ENCODE measurements at regions not wholly inside any gene's neighbourhood (a gene's known extent, or its start where the extent isn't known, plus 50 kb on each side); places are given as distances from the start of the nearest gene placed in this dataset.

DNA sequence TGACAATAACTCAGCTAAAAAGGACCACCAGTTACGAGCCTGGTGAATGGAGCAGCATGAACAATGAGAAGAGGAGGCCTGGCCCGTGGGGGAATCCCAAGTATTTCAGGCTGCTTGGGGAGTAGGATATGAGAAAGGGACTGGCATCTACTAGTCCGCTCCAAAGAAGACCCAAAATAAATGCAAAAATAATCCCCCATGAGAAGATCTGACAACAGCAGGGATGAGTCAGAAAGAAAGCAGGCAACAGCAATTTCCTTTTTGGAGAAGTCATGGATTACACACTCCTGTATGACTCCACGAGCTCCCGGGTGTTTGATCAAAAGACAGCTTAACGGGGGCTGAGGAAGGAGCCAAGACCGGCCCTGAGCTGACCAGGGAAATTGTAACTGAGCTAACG, 111.4 kb downstream of the SOX11 start:
- Histone ChIP-seq H3K36me3 (no peaks in the 10 kb centered on the region), H3K27ac (no peak overlapping the region), H3K4me3 (no peak overlapping the region), H3K9me3 (peaks cover 2% of the 10 kb centered on the region), H3K4me1 (no peaks in the 10 kb centered on the region), H3K27me3 (no peaks in the 10 kb centered on the region)
- no peak for DNase-seq (ENCODE audit: low spot score in 2 of 2)
- 32% methylated on average over 8 of the region's 8 CpGs for WGBS
- TF ChIP-seq EP300 (IDR thresholded peaks at IDR 0.05) (no peak), POLR2AphosphoS5 (IDR thresholded peaks at IDR 0.05) (no peak), POLR2A (IDR thresholded peaks at IDR 0.05) (no peak), CTCF (IDR thresholded peaks at IDR 0.05) (no peak)

DNA sequence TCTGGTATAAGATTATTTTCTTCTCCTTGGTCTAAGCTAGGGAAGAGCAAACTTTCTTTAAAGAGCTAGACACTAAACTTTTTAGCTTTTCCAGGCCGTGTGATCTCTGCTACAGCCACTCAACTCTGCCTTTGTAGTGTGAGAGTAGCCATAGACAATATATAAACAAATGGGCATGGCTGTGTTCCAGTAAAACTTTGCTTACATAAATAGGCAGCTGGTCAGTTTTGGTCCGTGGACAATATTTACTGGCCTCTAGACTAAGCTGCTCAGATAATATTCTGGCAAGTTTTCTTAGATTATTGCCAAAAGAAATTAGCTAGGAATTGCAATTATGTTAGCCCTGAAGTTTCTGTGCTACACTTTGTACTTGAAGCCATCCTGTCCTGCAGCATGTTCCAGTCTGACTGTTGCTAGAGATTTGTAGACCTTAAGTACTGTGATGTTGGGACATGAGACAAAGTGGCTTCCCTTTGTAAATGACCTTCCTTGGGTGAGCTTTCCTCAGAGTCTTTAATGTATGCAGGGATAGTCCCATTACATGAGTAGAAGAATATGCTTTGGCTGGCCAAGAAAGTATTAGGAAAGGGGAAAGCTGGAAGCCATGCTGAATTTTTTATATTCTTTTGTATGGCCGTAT, 126.9 kb downstream of the SOX11 start:
- Histone ChIP-seq H3K27me3 (no peaks in the 10 kb centered on the region), H3K9me3 (no peaks in the 10 kb centered on the region), H3K4me3 (no peak overlapping the region), H3K27ac (no peak overlapping the region), H3K4me1 (no peaks in the 10 kb centered on the region), H3K36me3 (no peaks in the 10 kb centered on the region)
- no peak for TF ChIP-seq POLR2A (IDR thresholded peaks at IDR 0.05)
- 50% methylated on average over 3 of the region's 3 CpGs for WGBS
- DNase-seq (ENCODE audit: low spot score in 2 of 2), result no peak

GRCh38 chr2:5824126-5824525, 131.9 kb downstream of the SOX11 start:
- H3K36me3 ChIP-seq, result no peaks in the 10 kb centered on the region
- H3K27me3 ChIP-seq, result no peaks in the 10 kb centered on the region
- no peaks in the 10 kb centered on the region for H3K4me1 ChIP-seq
- DNase-seq (ENCODE audit: low spot score in 2 of 2), result no peak
- no peaks in the 10 kb centered on the region for H3K9me3 ChIP-seq
- no peak for TF ChIP-seq POLR2A (IDR thresholded peaks at IDR 0.05)
- no peak for TF ChIP-seq POLR2AphosphoS5 (IDR thresholded peaks at IDR 0.05)
- no peak for TF ChIP-seq CTCF (IDR thresholded peaks at IDR 0.05)
- no peak for TF ChIP-seq EP300 (IDR thresholded peaks at IDR 0.05)
- no peak overlapping the region for H3K27ac ChIP-seq
- WGBS, result 90% methylated on average over 2 of the region's 2 CpGs
- no peak overlapping the region for H3K4me3 ChIP-seq

- no peak overlapping the region for H3K4me3 ChIP-seq
- no peaks in the 10 kb centered on the region for H3K9me3 ChIP-seq
- H3K4me1 ChIP-seq, result no peaks in the 10 kb centered on the region
- WGBS, result 100% methylated on average over 1 of the region's 1 CpG
- no peak for DNase-seq (ENCODE audit: low spot score in 2 of 2)
- no peaks in the 10 kb centered on the region for H3K36me3 ChIP-seq
- no peak overlapping the region for H3K27ac ChIP-seq
- H3K27me3 ChIP-seq, result no peaks in the 10 kb centered on the region
- TF ChIP-seq EP300 (IDR thresholded peaks at IDR 0.05) (no peak), POLR2A (IDR thresholded peaks at IDR 0.05) (no peak), POLR2AphosphoS5 (IDR thresholded peaks at IDR 0.05) (no peak), CTCF (IDR thresholded peaks at IDR 0.05) (no peak)
Observed at GRCh38 chr2:5825686-5826085, 133.5 kb downstream of the SOX11 start.

- TF ChIP-seq CTCF (IDR thresholded peaks at IDR 0.05), result no peak
- WGBS, result 62% methylated on average over 5 of the region's 5 CpGs
- H3K27ac ChIP-seq, result no peak overlapping the region
- no peak overlapping the region for H3K4me3 ChIP-seq
- no peaks in the 10 kb centered on the region for H3K9me3 ChIP-seq
- H3K27me3 ChIP-seq, result no peaks in the 10 kb centered on the region
- H3K36me3 ChIP-seq, result no peaks in the 10 kb centered on the region
- DNase-seq (ENCODE audit: low spot score in 2 of 2), result no peak
- no peaks in the 10 kb centered on the region for H3K4me1 ChIP-seq
Observed at GRCh38 chr2:5826979-5827655, 134.9 kb downstream of the SOX11 start.
